GM21529 (cell line): ENCODE measurements at regions not wholly inside any gene's neighbourhood (a gene's known extent, or its start where the extent isn't known, plus 50 kb on each side); places are given as distances from the start of the nearest gene placed in this dataset.
"Not testable (repeated sequence)": the region's sequence is repeated elsewhere in the genome, so short reads cannot be mapped to it uniquely, and the experiment has no call there.

Experiments
- ATAC-seq: cut with Tn5 transposase; IDR thresholded peaks from one replicate; pipeline ENCODE4 v1.9.1; 2021; ENCODE audit not compliant: unreplicated experiment

GRCh38 chrX:6990552-6991193, 156.8 kb upstream of the STS start:
- no peak for ATAC-seq

- ATAC-seq, result no peak
Observed at GRCh38 chrX:6989858-6990257, 157.7 kb upstream of the STS start.

- not testable (repeated sequence) for ATAC-seq
Observed at GRCh38 chrX:6988694-6989093, 158.8 kb upstream of the STS start.

- ATAC-seq, result no peak
Observed at GRCh38 chrX:6986915-6987314, 160.6 kb upstream of the STS start.

GRCh38 chrX:6985537-6985936, 162.0 kb upstream of the STS start:
- ATAC-seq, result no peak

GRCh38 chrX:6983207-6983955, 164.1 kb upstream of the STS start:
- ATAC-seq, result no peak

GRCh38 chrX:6981718-6982406, 165.7 kb upstream of the STS start:
- no peak for ATAC-seq

- no peak for ATAC-seq
Observed at GRCh38 chrX:6980981-6981380, 166.5 kb upstream of the STS start.

- ATAC-seq, result no peak
Observed at GRCh38 chrX:6968231-6968630, 179.3 kb upstream of the STS start.

GRCh38 chrX:6965729-6966128, 181.8 kb upstream of the STS start:
- ATAC-seq, result no peak

- no peak for ATAC-seq
Observed at GRCh38 chrX:6962006-6962355, 185.5 kb upstream of the STS start.

GRCh38 chrX:6961286-6962005, 186.1 kb upstream of the STS start:
- no peak for ATAC-seq

GRCh38 chrX:6959006-6959405, 188.5 kb upstream of the STS start:
- no peak for ATAC-seq

GRCh38 chrX:6954836-6955235, 192.7 kb upstream of the STS start:
- no peak for ATAC-seq

GRCh38 chrX:6946168-6946567, 201.3 kb upstream of the STS start:
- ATAC-seq, result no peak

GRCh38 chrX:6941041-6941440, 206.5 kb upstream of the STS start:
- ATAC-seq, result no peak

GRCh38 chrX:6932942-6933341, 214.6 kb upstream of the STS start:
- not testable (repeated sequence) for ATAC-seq

GRCh38 chrX:6930307-6930849, 217.1 kb upstream of the STS start:
- ATAC-seq, result no peak

- no peak for ATAC-seq
Observed at GRCh38 chrX:6924443-6925077, 223.0 kb upstream of the STS start.

GRCh38 chrX:6917666-6918065, 229.8 kb upstream of the STS start:
- no peak for ATAC-seq

- ATAC-seq, result no peak
Observed at GRCh38 chrX:6910218-6910617, 237.3 kb upstream of the STS start.
